ENCODE measurements at regions not wholly inside any gene's neighbourhood (a gene's known extent, or its start where the extent isn't known, plus 50 kb on each side); places are given as distances from the start of the nearest gene placed in this dataset.

GRCh38 chr11:15745266-15745665 lies 611.1 kb downstream of the SOX6 start:
- no peak for DNase-seq (ENCODE audit: extremely low read depth in 1 of 4, low spot score in 3 of 4)
- no peak for ATAC-seq

More at GRCh38 chr11:15745266-15745665, 611.1 kb downstream of the SOX6 start:
- Histone ChIP-seq H4K20me1 (replicated peaks; ENCODE audit: control insufficient read depth, insufficient read depth, low read length) (no peaks in the 10 kb centered on the region), H3K36me3 (ENCODE audit: control insufficient read depth, insufficient read depth, low read length) (no peaks in the 10 kb centered on the region), H3K4me3 (no peak overlapping the region), H3K79me2 (ENCODE audit: control insufficient read depth, insufficient read depth, low read length) (no peaks in the 10 kb centered on the region), H2AFZ (ENCODE audit: low read depth, low read length) (no peak overlapping the region), H3K27ac (ENCODE audit: extremely low read depth, low read depth, low read length) (no peak overlapping the region), H3K27me3 (ENCODE audit: control insufficient read depth in 2 of 2, insufficient read depth in 2 of 2, low read length in 2 of 2) (peaks cover 5 to 9% of the 10 kb centered on the region in 2 experiments; a peak in 3 of 5 replicates), H3K4me2 (ENCODE audit: insufficient read depth, low read length) (no peak overlapping the region), H3K9ac (ENCODE audit: insufficient read depth in 1 of 2, low read depth in 2 of 2, low read length in 2 of 2) (no peak overlapping the region), H3K9me1 (ENCODE audit: control insufficient read depth, insufficient read depth, low read length) (no peaks in the 10 kb centered on the region), H3K9me3 (replicated peaks; ENCODE audit: control insufficient read depth, insufficient read depth, low read depth, low read length) (no peaks in the 10 kb centered on the region), H3K4me1 (replicated peaks in 1 of 2; ENCODE audit: control insufficient read depth in 2 of 2, insufficient read depth in 2 of 2, low read length in 2 of 2) (no peaks in the 10 kb centered on the region)
- FAIRE-seq: no peak
- WGBS (ENCODE audit: insufficient coverage, low coverage, missing lambda C conversion rate): 0% methylated on average over 2 of the region's 2 CpGs
- ChIA-PET POLR2A (no interaction called here), CTCF (ENCODE audit: low intra/inter-chr PET ratio) (no interaction called here)
- no TSS peak for BruUV-seq (replicated peaks)
- intact Hi-C loops (cut with micrococcal nuclease): no loop called here
- in situ Hi-C loops (cut with MboI): no loop called here
- TF ChIP-seq RCOR1 (IDR thresholded peaks at IDR 0.05; ENCODE audit: borderline replicate concordance in 1 of 2, low read depth in 2 of 2, low read length in 2 of 2) (no peak), MYBL2 (IDR thresholded peaks at IDR 0.05; ENCODE audit: low read depth) (no peak), MYBL2 (CRISPR knock-in tag; IDR thresholded peaks at IDR 0.05; ENCODE audit: borderline replicate concordance) (no peak), ZNF274 (IDR thresholded peaks at IDR 0.05; ENCODE audit: borderline replicate concordance, low read depth, low read length) (no peak), HNRNPLL (IDR thresholded peaks at IDR 0.05; ENCODE audit: low read depth, low read length, poor library complexity, severe bottlenecking) (no peak), PHF20 (IDR thresholded peaks at IDR 0.05; ENCODE audit: partially characterized antibody) (no peak), SMAD2 (IDR thresholded peaks at IDR 0.05; ENCODE audit: low read depth, low read length) (no peak), ZNF197 (CRISPR knock-in tag; IDR thresholded peaks at IDR 0.05; ENCODE audit: low read depth) (no peak), POLR2B (IDR thresholded peaks at IDR 0.05; ENCODE audit: low read depth, partially characterized antibody) (no peak), BCL6 (CRISPR knock-in tag; IDR thresholded peaks at IDR 0.05) (no peak), SRSF9 (IDR thresholded peaks at IDR 0.05; ENCODE audit: borderline replicate concordance, low read depth, low read length) (no peak), ZNF316 (IDR thresholded peaks at IDR 0.05) (no peak), RBM25 (IDR thresholded peaks at IDR 0.05; ENCODE audit: low read depth, low read length, severe bottlenecking) (no peak), MNT (conservative IDR thresholded peaks at IDR 0.05) (no peak), ZBTB34 (CRISPR knock-in tag; IDR thresholded peaks at IDR 0.05) (no peak), KDM5B (IDR thresholded peaks at IDR 0.05; ENCODE audit: insufficient replicate concordance, low read depth, low read length) (no peak), ZNF324 (CRISPR knock-in tag; IDR thresholded peaks at IDR 0.05) (no peak), PATZ1 (CRISPR knock-in tag; IDR thresholded peaks at IDR 0.05; ENCODE audit: borderline replicate concordance) (no peak), ZNF224 (CRISPR knock-in tag; IDR thresholded peaks at IDR 0.05) (no peak)
